Uterus (tissue), 3 donors: ENCODE measurements at regions not wholly inside any gene's neighbourhood (a gene's known extent, or its start where the extent isn't known, plus 50 kb on each side); places are given as distances from the start of the nearest gene placed in this dataset.
A peak's percentile ranks its signal among the peaks of the same experiment; 100 is the strongest.
"Not testable (repeated sequence)": the region's sequence is repeated elsewhere in the genome, so short reads cannot be mapped to it uniquely, and the experiment has no call there.

Source experiments
- DNase-seq, 2 donors: peaks; one replicate each; pipeline ENCODE4 v3.0.0-alpha.2; 2019 to 2020
- H3K27ac ChIP-seq, 2 donors: fragments of 200-600 bp; sonication (generic); 1 replicate in 1 of 2; 2 replicates in 1 of 2; pipeline ENCODE4 v1.5.1; 2016 to 2018
- H3K27me3 ChIP-seq, 2 donors: fragments of 200-600 bp; sonication (generic); one replicate each; pipeline ENCODE4 v1.5.1; 2018 to 2019; ENCODE audit warnings: control low read depth in 1 of 2
- H3K36me3 ChIP-seq, 2 donors: fragments of 200-600 bp; sonication (generic); one replicate each; pipeline ENCODE4 v1.5.1; 2019; ENCODE audit warnings: control low read depth in 1 of 2
- H3K4me1 ChIP-seq, 2 donors: fragments of 200-600 bp; sonication (generic); one replicate each; pipeline ENCODE4 v1.5.1; 2018 to 2019; ENCODE audit warnings: control low read depth in 1 of 2
- H3K4me3 ChIP-seq, 2 donors: fragments of 200-600 bp; sonication (generic); 1 replicate in 1 of 2; 2 replicates in 1 of 2; pipeline ENCODE4 v1.5.1; 2018 to 2019; ENCODE audit warnings: mild to moderate bottlenecking in 1 of 2
- H3K9me3 ChIP-seq, 2 donors: fragments of 200-600 bp; sonication (generic); one replicate each; pipeline ENCODE4 v1.5.1; 2019; ENCODE audit warnings: control low read depth in 1 of 2
- CTCF ChIP-seq, 4 experiments: fragments of 200-600 bp in 2 of 4; fragments of 450-650 bp in 2 of 4; sonication (generic) in 2 of 4; IDR thresholded peaks; one replicate each; pipeline ENCODE4 v1.5.1; 2016 to 2019; ENCODE audit warnings: antibody characterized with exemption in 4 of 4, mild to moderate bottlenecking in 2 of 4, moderate library complexity in 1 of 4
- POLR2A ChIP-seq, 2 donors: fragments of 450-650 bp; IDR thresholded peaks; one replicate each; pipeline ENCODE4 v1.6.1; 2016; ENCODE audit warnings: antibody characterized with exemption in 2 of 2, mild to moderate bottlenecking in 1 of 2, moderate library complexity in 1 of 2
- intact Hi-C: fragments of 100-400 bp; cut with DNase I; formaldehyde crosslinking; loops from one replicate; pipeline ENCODE4 v1.15.1; 2023; ENCODE audit warnings: low total_unique reads
- donor health status: DM: yes; HTN: yes; CAD: no.

DNA sequence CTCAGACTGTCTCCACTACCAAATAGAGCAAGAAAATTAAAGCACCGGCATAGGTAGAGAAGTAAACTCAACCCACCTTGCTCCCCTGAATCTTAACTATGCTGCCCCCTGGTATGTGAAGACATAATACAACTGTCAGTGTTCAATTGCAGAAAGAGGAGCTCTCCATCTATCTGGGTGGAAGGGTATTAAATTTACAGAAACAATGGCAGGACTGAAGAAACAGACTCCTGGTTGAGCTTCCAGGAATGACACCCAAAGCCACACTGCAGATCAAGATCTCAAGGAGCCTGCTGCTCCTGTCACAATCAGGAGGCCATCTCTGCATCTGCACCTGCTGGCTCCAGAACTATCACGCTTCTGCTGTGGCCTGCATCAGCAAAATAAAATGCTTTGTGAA is 132.1 kb upstream of the BMAL1 start:
- Histone ChIP-seq H3K9me3 (no peaks in the 10 kb centered on the region), H3K4me3 (no peak overlapping the region), H3K27ac (no peak overlapping the region), H3K27me3 (no peaks in the 10 kb centered on the region), H3K4me1 (no peaks in the 10 kb centered on the region), H3K36me3 (no peaks in the 10 kb centered on the region)
- TF ChIP-seq CTCF (IDR thresholded peaks at IDR 0.05) (no peak), POLR2A (IDR thresholded peaks at IDR 0.05) (no peak)
- intact Hi-C loops: no loop called here
- no peak for DNase-seq

DNA sequence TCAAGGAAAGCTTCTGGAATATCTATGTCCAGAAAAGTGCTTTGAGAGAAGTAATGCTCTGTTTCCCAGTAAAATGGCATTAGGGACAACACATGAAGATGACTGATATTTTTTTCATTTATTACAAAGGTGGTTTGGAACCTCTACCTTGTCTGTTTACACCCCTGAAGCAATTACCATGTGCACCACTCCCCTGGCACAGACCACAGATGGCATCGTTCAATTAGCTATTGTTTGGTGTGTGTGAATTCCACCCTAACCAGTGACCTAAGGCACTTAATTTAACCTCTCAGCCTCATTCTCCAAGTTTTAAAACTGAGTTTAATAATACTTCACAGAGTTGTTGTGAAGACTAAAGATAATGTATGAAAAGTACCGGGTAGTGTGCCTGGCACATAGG is 127.6 kb upstream of the BMAL1 start:
- no peak for DNase-seq
- Histone ChIP-seq H3K4me1 (no peaks in the 10 kb centered on the region), H3K4me3 (no peak overlapping the region), H3K36me3 (no peaks in the 10 kb centered on the region), H3K27me3 (no peaks in the 10 kb centered on the region), H3K9me3 (no peaks in the 10 kb centered on the region), H3K27ac (no peak overlapping the region)
- intact Hi-C loops: no loop called here
- TF ChIP-seq CTCF (IDR thresholded peaks at IDR 0.05): no peak
- TF ChIP-seq POLR2A (IDR thresholded peaks at IDR 0.05): no peak

- Histone ChIP-seq H3K4me1 (no peaks in the 10 kb centered on the region), H3K27me3 (no peaks in the 10 kb centered on the region), H3K4me3 (no peak overlapping the region), H3K27ac (no peak overlapping the region), H3K36me3 (no peaks in the 10 kb centered on the region), H3K9me3 (no peaks in the 10 kb centered on the region)
- intact Hi-C loops: no loop called here
- TF ChIP-seq CTCF (IDR thresholded peaks at IDR 0.05) (no peak), POLR2A (IDR thresholded peaks at IDR 0.05) (no peak)
- no peak for DNase-seq
Observed at GRCh38 chr11:13150487-13150886, 127.1 kb upstream of the BMAL1 start.

DNA sequence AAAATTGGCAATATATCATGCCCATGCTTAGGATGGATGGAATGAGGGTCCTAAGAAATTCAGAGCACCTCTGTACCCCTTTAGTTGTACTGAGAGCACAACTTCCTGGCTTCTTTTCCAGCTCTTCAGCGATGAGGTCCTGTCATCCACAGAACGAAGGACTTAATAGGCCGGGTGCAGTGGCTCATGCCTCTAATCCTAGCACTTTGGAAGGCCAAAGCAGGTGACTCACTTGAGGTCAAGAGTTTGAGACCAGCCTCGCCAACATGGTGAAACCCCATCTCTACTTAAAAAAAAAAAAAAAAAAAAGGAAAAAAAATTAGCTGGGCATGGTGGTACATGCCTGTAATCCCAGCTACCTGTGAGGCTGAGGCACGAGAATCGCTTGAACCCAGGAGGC is 125.3 kb upstream of the BMAL1 start:
- H3K27me3 ChIP-seq: no peaks in the 10 kb centered on the region
- no peaks in the 10 kb centered on the region for H3K36me3 ChIP-seq
- TF ChIP-seq CTCF (IDR thresholded peaks at IDR 0.05) (no peak), POLR2A (IDR thresholded peaks at IDR 0.05) (no peak)
- H3K9me3 ChIP-seq: no peaks in the 10 kb centered on the region
- H3K27ac ChIP-seq: no peak overlapping the region
- no peak for DNase-seq
- intact Hi-C loops: no loop called here
- H3K4me1 ChIP-seq: no peaks in the 10 kb centered on the region
- no peak overlapping the region for H3K4me3 ChIP-seq

DNA sequence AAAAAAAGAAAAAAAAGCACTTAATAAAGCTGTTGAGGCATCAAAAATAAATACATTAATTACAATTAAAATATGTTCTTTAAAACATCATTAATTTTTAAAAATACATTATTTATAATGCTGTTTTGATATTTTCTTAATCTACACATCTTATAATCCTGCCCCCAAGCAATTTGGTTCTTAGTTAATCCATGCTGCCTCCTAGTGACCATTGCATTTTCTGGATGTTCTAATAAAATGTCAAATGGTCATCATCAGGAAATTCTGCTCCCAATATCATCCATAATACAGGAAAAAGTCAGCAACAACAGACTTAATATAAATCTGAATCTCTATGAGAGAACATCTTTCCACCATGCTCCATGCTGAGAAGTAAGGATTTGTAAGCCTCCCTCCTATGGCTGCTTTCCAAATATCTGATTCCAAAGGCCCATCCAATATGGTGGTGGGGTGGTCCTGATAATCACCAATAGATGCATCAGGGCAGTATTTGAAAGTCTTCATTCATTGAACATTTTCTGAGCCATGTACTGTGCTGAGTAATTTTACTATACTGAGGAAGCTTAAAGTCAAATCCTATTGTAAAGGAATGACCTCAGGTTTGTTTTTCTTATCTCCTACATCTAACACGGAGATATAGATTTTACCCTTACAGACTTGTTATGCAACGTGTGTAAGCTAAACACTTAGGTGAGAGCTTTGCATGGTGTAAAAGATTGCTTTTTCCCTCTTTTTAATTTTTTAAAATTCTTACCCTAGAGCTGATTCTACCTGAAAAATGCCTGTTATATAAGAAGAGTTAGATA is 124.7 kb upstream of the BMAL1 start:
- H3K27me3 ChIP-seq: no peaks in the 10 kb centered on the region
- H3K27ac ChIP-seq: no peak overlapping the region
- H3K36me3 ChIP-seq: no peaks in the 10 kb centered on the region
- intact Hi-C loops: no loop called here
- TF ChIP-seq CTCF (IDR thresholded peaks at IDR 0.05): peak in 1 of 4 experiments; percentile 25
- no peak for TF ChIP-seq POLR2A (IDR thresholded peaks at IDR 0.05)
- H3K4me3 ChIP-seq: no peak overlapping the region
- H3K9me3 ChIP-seq: no peaks in the 10 kb centered on the region
- no peaks in the 10 kb centered on the region for H3K4me1 ChIP-seq
- DNase-seq: no peak

DNA sequence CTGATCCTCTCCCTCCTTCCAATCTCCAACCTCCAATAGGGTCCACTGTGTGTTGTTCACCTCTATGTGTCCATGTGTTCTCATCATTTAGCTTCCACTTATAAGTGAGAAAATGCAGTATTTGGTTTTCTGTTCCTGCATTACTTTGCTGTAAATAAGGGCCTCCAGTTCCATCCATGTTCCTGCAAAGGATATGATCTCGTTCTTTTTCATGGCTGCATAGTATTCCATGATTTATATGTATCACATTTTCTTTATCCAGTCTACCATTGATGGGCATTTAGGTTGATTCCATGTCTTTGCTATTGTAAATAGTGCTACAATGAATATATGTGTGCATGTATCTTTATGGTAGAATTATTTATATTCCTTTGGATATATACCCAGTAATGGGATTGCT is 123.2 kb upstream of the BMAL1 start:
- H3K27ac ChIP-seq, intact Hi-C loops, H3K4me1 ChIP-seq, DNase-seq, H3K9me3 ChIP-seq, H3K36me3 ChIP-seq, H3K4me3 ChIP-seq, H3K27me3 ChIP-seq: not testable (repeated sequence)
